HEK293 (cell line): ENCODE measurements at regions not wholly inside any gene's neighbourhood (a gene's known extent, or its start where the extent isn't known, plus 50 kb on each side); places are given as distances from the start of the nearest gene placed in this dataset.

ENCODE experiments used
- CTCF ChIA-PET: fragments of 350-600 bp; formaldehyde crosslinking; extraction: SDS; loops from one replicate; lab custom pipeline; 2021; ENCODE audit warnings: antibody characterized with exemption; lab: Yijun Ruan, JAX
- POLR2A ChIA-PET: fragments of 300-600 bp; formaldehyde crosslinking; extraction: SDS; loops from one replicate; lab custom pipeline; 2020; ENCODE audit warnings: antibody characterized with exemption, inconsistent platforms; lab: Yijun Ruan, JAX
- H3K27ac ChIP-seq: fragments of 200-500 bp; sonication (Bioruptor generic); 2 replicates; pipeline ENCODE4 v1.5.1; 2014; ENCODE audit warnings: low read depth, low read length, control low read depth, inconsistent platforms; ENCODE audit errors: extremely low read depth
- H3K36me3 ChIP-seq, 2 experiments: fragments of 200-500 bp in 1 of 2; sonication (Bioruptor generic) in 1 of 2; 1 replicate in 1 of 2; 2 replicates in 1 of 2; pipeline ENCODE4 v1.5.1; 2014 to 2017; ENCODE audit warnings: inconsistent platforms in 2 of 2, low read length in 2 of 2; ENCODE audit not compliant: control insufficient read depth in 2 of 2, insufficient read depth in 1 of 2
- H3K4me1 ChIP-seq: fragments of 200-500 bp; sonication (Bioruptor generic); 2 replicates; pipeline ENCODE4 v1.5.1; 2014; ENCODE audit warnings: mild to moderate bottlenecking, low read length, inconsistent platforms; ENCODE audit not compliant: control insufficient read depth, insufficient read depth
- H3K4me3 ChIP-seq: 2 replicates; pipeline ENCODE4 v1.5.1; 2011; ENCODE audit warnings: low read depth, mild to moderate bottlenecking, control low read depth, low read length, moderate library complexity
- H3K9me3 ChIP-seq: fragments of 200-500 bp; sonication (Bioruptor generic); 2 replicates; pipeline ENCODE4 v1.5.1; 2014; ENCODE audit warnings: low read depth, low read length, inconsistent platforms; ENCODE audit not compliant: control insufficient read depth, insufficient read depth
- BCL11A ChIP-seq: fragments of 450-650 bp; formaldehyde crosslinking; IDR thresholded peaks from 2 replicates; pipeline ENCODE4 v1.5.1; 2016; ENCODE audit warnings: low read depth, missing biosample characterization, missing genetic modification characterization
- GLIS2 ChIP-seq: fragments of 450-650 bp; formaldehyde crosslinking; IDR thresholded peaks from 2 replicates; pipeline ENCODE4 v1.5.1; 2016; ENCODE audit warnings: missing biosample characterization, missing genetic modification characterization
- HOXD13 ChIP-seq: sonication (generic); formaldehyde crosslinking; IDR thresholded peaks from 2 replicates; pipeline ENCODE4 v1.8.0; 2022; ENCODE audit warnings: missing genetic modification reagents, borderline replicate concordance
- IKZF3 ChIP-seq: fragments of 450-650 bp; IDR thresholded peaks from 2 replicates; pipeline ENCODE4 v1.5.0; 2018; ENCODE audit warnings: missing biosample characterization, mild to moderate bottlenecking, missing genetic modification characterization, moderate library complexity
- KLF7 ChIP-seq: fragments of 450-650 bp; formaldehyde crosslinking; IDR thresholded peaks from 2 replicates; pipeline ENCODE4 v1.5.1; 2016; ENCODE audit warnings: missing biosample characterization, missing genetic modification characterization, borderline replicate concordance
- SALL2 ChIP-seq: fragments of 450-650 bp; formaldehyde crosslinking; IDR thresholded peaks from 2 replicates; pipeline ENCODE4 v1.5.0; 2017; ENCODE audit warnings: missing biosample characterization, mild to moderate bottlenecking, missing genetic modification characterization, borderline replicate concordance
- SP2 ChIP-seq: fragments of 450-650 bp; formaldehyde crosslinking; IDR thresholded peaks from 2 replicates; pipeline ENCODE4 v1.5.1; 2016; ENCODE audit warnings: missing biosample characterization, missing genetic modification characterization
- ZBTB48 ChIP-seq: fragments of 450-650 bp; formaldehyde crosslinking; IDR thresholded peaks from 2 replicates; pipeline ENCODE4 v1.5.1; 2016; ENCODE audit warnings: missing biosample characterization, missing genetic modification characterization
- ZIC2 ChIP-seq: fragments of 450-650 bp; formaldehyde crosslinking; IDR thresholded peaks from 2 replicates; pipeline ENCODE4 v1.5.1; 2016; ENCODE audit warnings: missing biosample characterization, missing genetic modification characterization
- ZNF214 ChIP-seq: fragments of 450-650 bp; formaldehyde crosslinking; IDR thresholded peaks from 2 replicates; pipeline ENCODE4 v1.5.1; 2017; ENCODE audit warnings: missing biosample characterization, mild to moderate bottlenecking, missing genetic modification characterization, borderline replicate concordance
- ZNF223 ChIP-seq: fragments of 450-650 bp; formaldehyde crosslinking; IDR thresholded peaks from 2 replicates; pipeline ENCODE4 v1.5.1; 2016; ENCODE audit warnings: missing biosample characterization, missing genetic modification characterization
- ZNF23 ChIP-seq: fragments of 450-650 bp; formaldehyde crosslinking; IDR thresholded peaks from 2 replicates; pipeline ENCODE4 v1.5.1; 2016; ENCODE audit warnings: missing biosample characterization, missing genetic modification characterization, borderline replicate concordance
- ZNF248 ChIP-seq: fragments of 450-650 bp; formaldehyde crosslinking; IDR thresholded peaks from 2 replicates; pipeline ENCODE4 v1.5.1; 2017; ENCODE audit warnings: missing biosample characterization, missing genetic modification characterization
- ZNF335 ChIP-seq: fragments of 450-650 bp; formaldehyde crosslinking; conservative IDR thresholded peaks from 2 replicates; pipeline ENCODE4 v1.5.1; 2016; ENCODE audit warnings: missing biosample characterization, missing genetic modification characterization
- ZNF341 ChIP-seq: fragments of 450-650 bp; formaldehyde crosslinking; IDR thresholded peaks from 2 replicates; pipeline ENCODE4; 2016; ENCODE audit warnings: low read depth, missing biosample characterization, missing genetic modification characterization
- ZNF585B ChIP-seq: fragments of 450-650 bp; formaldehyde crosslinking; IDR thresholded peaks from 2 replicates; pipeline ENCODE4 v1.5.1; 2016; ENCODE audit warnings: missing biosample characterization, missing genetic modification characterization
- ZNF621 ChIP-seq: fragments of 450-650 bp; formaldehyde crosslinking; IDR thresholded peaks from 2 replicates; pipeline ENCODE4 v1.5.1; 2017; ENCODE audit warnings: missing biosample characterization, missing genetic modification characterization
- ZNF629 ChIP-seq: fragments of 450-650 bp; formaldehyde crosslinking; IDR thresholded peaks from 2 replicates; pipeline ENCODE4 v1.5.1; 2017; ENCODE audit warnings: missing biosample characterization, missing genetic modification characterization
- ZNF660 ChIP-seq: fragments of 450-650 bp; IDR thresholded peaks from 2 replicates; pipeline ENCODE4 v1.5.1; 2018; ENCODE audit warnings: missing biosample characterization, mild to moderate bottlenecking, missing genetic modification characterization
- ZNF701 ChIP-seq: fragments of 450-650 bp; formaldehyde crosslinking; IDR thresholded peaks from 2 replicates; pipeline ENCODE4 v1.5.1; 2016; ENCODE audit warnings: missing biosample characterization, missing genetic modification characterization
- ZSCAN30 ChIP-seq: fragments of 450-650 bp; IDR thresholded peaks from 2 replicates; pipeline ENCODE4 v1.5.1; 2018; ENCODE audit warnings: missing biosample characterization, mild to moderate bottlenecking, missing genetic modification characterization, moderate library complexity
- TF ChIP-seq, protein P1 (sequence below): fragments of 450-650 bp; formaldehyde crosslinking; IDR thresholded peaks from 2 replicates; pipeline ENCODE4 v1.5.1; 2016; ENCODE audit warnings: missing biosample characterization, missing genetic modification characterization
- TF ChIP-seq, protein P2 (sequence below): fragments of 450-650 bp; formaldehyde crosslinking; IDR thresholded peaks from 2 replicates; pipeline ENCODE4 v1.5.1; 2016; ENCODE audit warnings: missing biosample characterization, missing genetic modification characterization
- TF ChIP-seq, protein P3 (sequence below): fragments of 450-650 bp; formaldehyde crosslinking; IDR thresholded peaks from 2 replicates; pipeline ENCODE4 v1.5.1; 2016; ENCODE audit warnings: missing biosample characterization, missing genetic modification characterization
- TF ChIP-seq, protein P4 (sequence below): fragments of 450-650 bp; formaldehyde crosslinking; IDR thresholded peaks from 2 replicates; pipeline ENCODE4 v1.5.1; 2017; ENCODE audit warnings: missing biosample characterization, mild to moderate bottlenecking, missing genetic modification characterization, moderate library complexity

GRCh38 chr16:55009581-55009980 is 78.9 kb downstream of the IRX5 start:
- no peaks in the 10 kb centered on the region for H3K9me3 ChIP-seq
- H3K36me3 ChIP-seq = no peaks in the 10 kb centered on the region
- H3K4me1 ChIP-seq = no peaks in the 10 kb centered on the region
- TF ChIP-seq ZNF660 (tag by site-specific recombination) (no peak), HOXD13 (CRISPR knock-in tag) (no peak), KLF7 (tag by site-specific recombination) (no peak), ZNF341 (no peak)
- TF ChIP-seq, protein P1, sequence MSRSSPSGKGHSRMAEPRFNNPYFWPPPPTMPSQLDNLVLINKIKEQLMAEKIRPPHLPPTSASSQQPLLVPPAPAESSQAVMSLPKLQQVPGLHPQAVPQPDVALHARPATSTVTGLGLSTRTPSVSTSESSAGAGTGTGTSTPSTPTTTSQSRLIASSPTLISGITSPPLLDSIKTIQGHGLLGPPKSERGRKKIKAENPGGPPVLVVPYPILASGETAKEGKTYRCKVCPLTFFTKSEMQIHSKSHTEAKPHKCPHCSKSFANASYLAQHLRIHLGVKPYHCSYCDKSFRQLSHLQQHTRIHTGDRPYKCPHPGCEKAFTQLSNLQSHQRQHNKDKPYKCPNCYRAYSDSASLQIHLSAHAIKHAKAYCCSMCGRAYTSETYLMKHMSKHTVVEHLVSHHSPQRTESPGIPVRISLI (tag by site-specific recombination) = no peak
- TF ChIP-seq, all 188 proteins: peak for 0
- Histone ChIP-seq H3K4me3 (no peak overlapping the region), H3K27ac (no peak overlapping the region)
- POLR2A ChIA-PET = no interaction called here
- CTCF ChIA-PET = no interaction called here

DNA sequence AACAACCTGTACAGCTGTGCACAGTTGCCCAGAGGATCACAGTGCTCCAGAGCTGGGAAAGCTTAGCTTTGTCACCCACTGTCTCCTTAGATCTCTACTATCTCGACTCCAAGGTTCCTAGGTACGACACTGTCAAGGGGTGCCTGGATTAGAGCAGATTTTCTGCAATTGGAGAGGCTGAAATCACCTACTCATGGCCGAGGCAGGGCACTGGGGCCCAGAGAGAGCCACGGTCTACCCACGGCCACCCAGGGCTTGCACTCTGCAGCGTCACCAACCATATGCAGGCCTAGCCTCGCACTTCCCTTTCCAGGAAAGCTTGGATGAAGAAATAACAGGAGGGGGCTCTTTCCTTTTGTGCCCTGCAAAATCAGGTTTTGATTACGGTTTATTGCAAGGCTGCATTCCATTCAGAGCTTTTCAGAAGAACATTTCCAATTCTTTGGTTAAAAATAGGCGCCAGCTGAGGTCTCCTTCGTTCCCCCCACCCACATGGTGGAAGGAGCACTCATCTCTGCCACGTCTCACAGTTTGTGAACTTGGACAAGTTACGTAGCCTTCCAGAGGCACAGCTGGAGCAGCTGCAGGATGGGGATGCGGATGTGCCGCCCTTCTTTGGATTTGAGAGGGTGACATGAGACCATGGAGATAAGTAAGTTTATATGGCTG is 80.0 kb downstream of the IRX5 start:
- TF ChIP-seq, protein P2, sequence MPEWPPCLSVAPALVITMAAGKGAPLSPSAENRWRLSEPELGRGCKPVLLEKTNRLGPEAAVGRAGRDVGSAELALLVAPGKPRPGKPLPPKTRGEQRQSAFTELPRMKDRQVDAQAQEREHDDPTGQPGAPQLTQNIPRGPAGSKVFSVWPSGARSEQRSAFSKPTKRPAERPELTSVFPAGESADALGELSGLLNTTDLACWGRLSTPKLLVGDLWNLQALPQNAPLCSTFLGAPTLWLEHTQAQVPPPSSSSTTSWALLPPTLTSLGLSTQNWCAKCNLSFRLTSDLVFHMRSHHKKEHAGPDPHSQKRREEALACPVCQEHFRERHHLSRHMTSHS (tag by site-specific recombination) = no peak
- no peak for TF ChIP-seq ZSCAN30 (tag by site-specific recombination)
- TF ChIP-seq, all 188 proteins: peak for 0
- Histone ChIP-seq H3K4me1 (no peaks in the 10 kb centered on the region), H3K4me3 (no peak overlapping the region), H3K27ac (no peak overlapping the region), H3K36me3 (no peaks in the 10 kb centered on the region), H3K9me3 (no peaks in the 10 kb centered on the region)
- ChIA-PET POLR2A (no interaction called here), CTCF (no interaction called here)

DNA sequence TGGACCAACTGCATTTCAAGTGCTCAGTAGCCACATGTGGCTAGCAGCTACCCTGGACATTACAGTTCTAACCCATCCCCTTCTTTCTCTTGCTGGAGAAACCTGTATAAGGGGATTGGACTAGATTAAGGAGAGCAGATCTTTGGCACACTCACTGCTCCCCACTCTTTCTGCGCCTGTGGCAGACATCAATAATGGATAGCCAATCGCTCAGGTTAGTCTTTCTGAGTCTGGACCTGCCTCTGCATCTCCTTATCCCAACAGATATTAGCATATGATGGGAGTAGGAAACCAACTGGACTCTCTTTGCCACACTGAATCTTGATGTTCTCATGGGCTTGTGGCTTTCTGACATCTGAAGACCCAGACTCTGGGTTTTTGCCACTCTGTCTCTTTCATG is 81.7 kb downstream of the IRX5 start:
- Histone ChIP-seq H3K4me1 (no peaks in the 10 kb centered on the region), H3K36me3 (no peaks in the 10 kb centered on the region), H3K9me3 (no peaks in the 10 kb centered on the region)
- ChIA-PET CTCF (no interaction called here), POLR2A (no interaction called here)
- no peak for TF ChIP-seq SALL2
- peak; percentile 50; the same call in 1 of the 2 replicates for TF ChIP-seq ZNF23
- no peak for TF ChIP-seq IKZF3
- no peak for TF ChIP-seq SP2
- TF ChIP-seq ZNF214 = no peak
- TF ChIP-seq, all 188 proteins: peak for 1
- Histone ChIP-seq H3K27ac (no peak overlapping the region), H3K4me3 (no peak overlapping the region)

DNA sequence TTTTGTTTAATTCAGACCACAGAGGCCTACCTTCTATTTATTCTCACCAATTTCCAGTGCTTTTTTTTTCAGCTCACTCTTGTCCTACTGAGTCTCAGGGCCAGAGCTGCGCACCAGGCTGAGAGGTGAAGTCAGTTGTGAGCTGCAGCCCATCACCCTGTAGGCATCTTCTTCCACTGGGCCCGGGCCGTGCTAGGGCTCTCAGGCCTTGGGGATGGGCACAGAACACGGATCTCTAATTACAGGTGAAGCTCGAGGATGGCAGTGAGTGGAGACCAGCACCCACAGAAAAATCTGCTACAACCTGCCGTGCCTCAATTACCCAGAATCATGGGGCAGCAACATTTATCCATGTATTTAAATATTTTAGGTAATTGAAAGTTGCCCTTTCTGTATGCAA is 82.1 kb downstream of the IRX5 start:
- ChIA-PET POLR2A (no interaction called here), CTCF (no interaction called here)
- H3K27ac ChIP-seq = no peak overlapping the region
- no peaks in the 10 kb centered on the region for H3K4me1 ChIP-seq
- no peaks in the 10 kb centered on the region for H3K9me3 ChIP-seq
- no peaks in the 10 kb centered on the region for H3K36me3 ChIP-seq
- H3K4me3 ChIP-seq = no peak overlapping the region
- TF ChIP-seq ZNF629 = no peak
- TF ChIP-seq ZNF621 (tag by site-specific recombination) = no peak
- no peak for TF ChIP-seq ZNF223
- TF ChIP-seq, protein P3, sequence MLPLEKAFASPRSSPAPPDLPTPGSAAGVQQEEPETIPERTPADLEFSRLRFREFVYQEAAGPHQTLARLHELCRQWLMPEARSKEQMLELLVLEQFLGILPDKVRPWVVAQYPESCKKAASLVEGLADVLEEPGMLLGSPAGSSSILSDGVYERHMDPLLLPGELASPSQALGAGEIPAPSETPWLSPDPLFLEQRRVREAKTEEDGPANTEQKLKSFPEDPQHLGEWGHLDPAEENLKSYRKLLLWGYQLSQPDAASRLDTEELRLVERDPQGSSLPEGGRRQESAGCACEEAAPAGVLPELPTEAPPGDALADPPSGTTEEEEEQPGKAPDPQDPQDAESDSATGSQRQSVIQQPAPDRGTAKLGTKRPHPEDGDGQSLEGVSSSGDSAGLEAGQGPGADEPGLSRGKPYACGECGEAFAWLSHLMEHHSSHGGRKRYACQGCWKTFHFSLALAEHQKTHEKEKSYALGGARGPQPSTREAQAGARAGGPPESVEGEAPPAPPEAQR (tag by site-specific recombination) = no peak
- TF ChIP-seq ZNF585B (tag by site-specific recombination) = no peak
- no peak for TF ChIP-seq BCL11A (tag by site-specific recombination)
- TF ChIP-seq ZNF701 (tag by site-specific recombination) = no peak
- TF ChIP-seq ZBTB48 (tag by site-specific recombination) = no peak
- TF ChIP-seq ZNF335 = no peak
- TF ChIP-seq ZNF248 (tag by site-specific recombination) = no peak
- TF ChIP-seq, protein P4, sequence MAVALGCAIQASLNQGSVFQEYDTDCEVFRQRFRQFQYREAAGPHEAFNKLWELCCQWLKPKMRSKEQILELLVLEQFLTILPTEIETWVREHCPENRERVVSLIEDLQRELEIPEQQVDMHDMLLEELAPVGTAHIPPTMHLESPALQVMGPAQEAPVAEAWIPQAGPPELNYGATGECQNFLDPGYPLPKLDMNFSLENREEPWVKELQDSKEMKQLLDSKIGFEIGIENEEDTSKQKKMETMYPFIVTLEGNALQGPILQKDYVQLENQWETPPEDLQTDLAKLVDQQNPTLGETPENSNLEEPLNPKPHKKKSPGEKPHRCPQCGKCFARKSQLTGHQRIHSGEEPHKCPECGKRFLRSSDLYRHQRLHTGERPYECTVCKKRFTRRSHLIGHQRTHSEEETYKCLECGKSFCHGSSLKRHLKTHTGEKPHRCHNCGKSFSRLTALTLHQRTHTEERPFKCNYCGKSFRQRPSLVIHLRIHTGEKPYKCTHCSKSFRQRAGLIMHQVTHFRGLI = no peak
- no peak for TF ChIP-seq ZIC2 (tag by site-specific recombination)
- no peak for TF ChIP-seq GLIS2
- no peak for TF ChIP-seq ZSCAN30 (tag by site-specific recombination)
